ENCODE measurements at regions not wholly inside any gene's neighbourhood (a gene's known extent, or its start where the extent isn't known, plus 50 kb on each side); places are given as distances from the start of the nearest gene placed in this dataset.

DNA sequence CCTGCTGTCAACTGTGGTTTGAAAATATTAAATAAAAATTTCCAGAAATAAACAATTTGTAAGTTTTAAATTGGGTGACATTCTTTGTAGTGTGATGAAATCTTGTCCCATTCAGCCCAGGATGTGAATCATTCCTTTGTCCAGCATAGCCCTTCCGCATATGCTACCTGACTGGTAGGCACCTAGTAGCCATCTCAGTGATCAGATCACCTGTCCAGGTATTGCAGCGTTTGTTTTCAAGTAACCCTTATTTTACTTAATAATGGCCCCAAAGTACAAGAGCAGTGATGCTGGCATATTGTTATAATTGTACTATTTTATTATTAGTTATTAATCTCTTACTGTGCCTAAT lies 351.6 kb upstream of the B3GALT2 start:
- H3K36me3 ChIP-seq (ENCODE audit: control insufficient read depth in 2 of 2, extremely low read depth in 1 of 2, insufficient read depth in 2 of 2, low read length in 2 of 2) = no peaks in the 10 kb centered on the region
- H3K4me1 ChIP-seq (ENCODE audit: control insufficient read depth, extremely low read depth, insufficient read depth, low read length) = no peaks in the 10 kb centered on the region
- H3K27me3 ChIP-seq (ENCODE audit: control insufficient read depth in 2 of 2, insufficient read depth in 2 of 2, low read length in 2 of 2) = no peaks in the 10 kb centered on the region
- FAIRE-seq (no peak), DNase-seq (ENCODE audit: low read depth, low spot score) (no peak)
- H4K20me1 ChIP-seq (replicated peaks; ENCODE audit: control insufficient read depth, extremely low read depth, insufficient read depth, low read length) = no peaks in the 10 kb centered on the region
- no TSS peak for BruUV-seq (replicated peaks)
- ChIA-PET POLR2A (no interaction called here), CTCF (no interaction called here)
- no peaks in the 10 kb centered on the region for H3K9me1 ChIP-seq (replicated peaks; ENCODE audit: control insufficient read depth, extremely low read depth, insufficient read depth, low read length)
- no peak for TF ChIP-seq CTCF (IDR thresholded peaks at IDR 0.05; ENCODE audit: extremely low read depth in 1 of 2, insufficient read depth in 1 of 2, low read depth in 1 of 2, low read length in 2 of 2)
- no peak for TF ChIP-seq MYC (IDR thresholded peaks at IDR 0.05; ENCODE audit: low read depth, low read length)
- TF ChIP-seq GATA2 (IDR thresholded peaks at IDR 0.05; ENCODE audit: insufficient read depth, insufficient read length, low read depth, low read length) = no peak
- TF ChIP-seq FOS (IDR thresholded peaks at IDR 0.05; ENCODE audit: borderline replicate concordance, insufficient read depth, low read length) = no peak
- no peak for TF ChIP-seq MAX (IDR thresholded peaks at IDR 0.05; ENCODE audit: insufficient read depth, insufficient read length)
- TF ChIP-seq JUN (IDR thresholded peaks at IDR 0.05; ENCODE audit: borderline replicate concordance, insufficient read depth, insufficient read length, low read depth) = no peak
- TF ChIP-seq EZH2 (IDR thresholded peaks at IDR 0.05; ENCODE audit: borderline replicate concordance, low read depth, low read length, severe bottlenecking) = no peak
- TF ChIP-seq POLR2A (IDR thresholded peaks at IDR 0.05; ENCODE audit: low read depth, low read length) = no peak
- no peak for TF ChIP-seq POLR2AphosphoS5 (IDR thresholded peaks at IDR 0.05; ENCODE audit: insufficient read depth, low read depth, low read length)
- H3K4me2 ChIP-seq (ENCODE audit: insufficient read depth, low read length) = no peak overlapping the region
- no peak overlapping the region for H3K9ac ChIP-seq (replicated peaks; ENCODE audit: extremely low read depth, insufficient read depth, low read length)
- H3K9me3 ChIP-seq (replicated peaks; ENCODE audit: control insufficient read depth, insufficient read depth, low read length) = no peaks in the 10 kb centered on the region
- no peak overlapping the region for H3K27ac ChIP-seq (ENCODE audit: insufficient read depth, low read depth, low read length)
- H3K79me2 ChIP-seq (ENCODE audit: control insufficient read depth, insufficient read depth, low read length) = no peaks in the 10 kb centered on the region
- dilution Hi-C loops (cut with MboI; ENCODE audit: extremely low pct_ligation_motif_present, low sequenced_read_pairs) = no loop called here
- H2AFZ ChIP-seq (ENCODE audit: low read depth, low read length) = no peak overlapping the region
- H3K4me3 ChIP-seq (replicated peaks in 1 of 3; ENCODE audit: insufficient read depth in 1 of 3, low read depth in 1 of 3, low read length in 3 of 3) = no peak overlapping the region
- intact Hi-C loops (cut with micrococcal nuclease) = no loop called here
